ENCODE measurements at regions not wholly inside any gene's neighbourhood (a gene's known extent, or its start where the extent isn't known, plus 50 kb on each side); places are given as distances from the start of the nearest gene placed in this dataset.

DNA sequence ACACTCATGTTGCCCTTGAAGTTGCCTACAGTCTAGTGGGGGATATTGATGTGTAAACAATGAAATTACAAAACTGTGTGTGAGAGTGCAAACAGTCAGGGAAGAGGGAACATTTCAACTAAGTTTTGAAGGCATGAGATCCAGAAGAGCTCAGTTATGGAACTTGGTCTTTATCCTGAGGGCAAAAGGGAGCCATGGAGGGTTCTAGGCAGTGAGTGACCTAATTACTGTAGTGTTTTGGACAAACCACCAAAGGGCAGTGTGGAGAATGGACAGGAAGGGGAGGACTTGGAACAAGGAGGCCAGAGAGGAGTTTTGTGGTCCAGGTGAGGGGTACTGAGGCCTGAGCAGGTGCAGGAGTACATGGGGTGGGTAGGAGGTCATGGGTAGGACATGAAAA is 143.7 kb upstream of the SMIM23 start:
- no peak overlapping the region for H3K4me3 ChIP-seq (ENCODE audit: low read depth in 1 of 2, low read length in 1 of 2)
- TF ChIP-seq, protein P1, sequence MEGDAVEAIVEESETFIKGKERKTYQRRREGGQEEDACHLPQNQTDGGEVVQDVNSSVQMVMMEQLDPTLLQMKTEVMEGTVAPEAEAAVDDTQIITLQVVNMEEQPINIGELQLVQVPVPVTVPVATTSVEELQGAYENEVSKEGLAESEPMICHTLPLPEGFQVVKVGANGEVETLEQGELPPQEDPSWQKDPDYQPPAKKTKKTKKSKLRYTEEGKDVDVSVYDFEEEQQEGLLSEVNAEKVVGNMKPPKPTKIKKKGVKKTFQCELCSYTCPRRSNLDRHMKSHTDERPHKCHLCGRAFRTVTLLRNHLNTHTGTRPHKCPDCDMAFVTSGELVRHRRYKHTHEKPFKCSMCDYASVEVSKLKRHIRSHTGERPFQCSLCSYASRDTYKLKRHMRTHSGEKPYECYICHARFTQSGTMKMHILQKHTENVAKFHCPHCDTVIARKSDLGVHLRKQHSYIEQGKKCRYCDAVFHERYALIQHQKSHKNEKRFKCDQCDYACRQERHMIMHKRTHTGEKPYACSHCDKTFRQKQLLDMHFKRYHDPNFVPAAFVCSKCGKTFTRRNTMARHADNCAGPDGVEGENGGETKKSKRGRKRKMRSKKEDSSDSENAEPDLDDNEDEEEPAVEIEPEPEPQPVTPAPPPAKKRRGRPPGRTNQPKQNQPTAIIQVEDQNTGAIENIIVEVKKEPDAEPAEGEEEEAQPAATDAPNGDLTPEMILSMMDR (IDR thresholded peaks at IDR 0.05) = no peak
- peaks cover 0 to 2% of the 10 kb centered on the region in 2 experiments for H3K4me1 ChIP-seq (ENCODE audit: control insufficient read depth in 1 of 2, insufficient read depth in 1 of 2, low read depth in 1 of 2, low read length in 1 of 2)
- no peaks in the 10 kb centered on the region for H3K36me3 ChIP-seq
- H3K27ac ChIP-seq = no peak overlapping the region
- no peaks in the 10 kb centered on the region for H3K9me3 ChIP-seq
- no peaks in the 10 kb centered on the region for H3K27me3 ChIP-seq

DNA sequence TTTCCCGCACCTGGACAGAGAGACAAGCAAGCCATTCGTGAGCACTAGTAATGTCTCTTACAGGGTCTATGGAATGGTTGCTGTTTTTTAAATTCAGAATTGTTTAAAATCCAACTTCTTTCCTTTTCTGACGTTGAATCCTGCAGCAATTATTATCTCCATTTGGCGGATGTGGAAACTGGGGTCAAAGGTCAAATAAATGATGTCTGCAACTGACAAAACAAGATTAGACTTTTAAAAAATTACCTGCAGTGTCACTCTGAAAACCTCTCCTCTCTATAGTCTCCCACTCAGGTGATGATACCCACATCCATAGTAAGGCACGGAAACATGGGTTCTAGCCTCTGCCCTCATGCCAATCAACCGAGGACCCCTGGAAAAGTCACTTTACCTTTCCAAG is 142.7 kb upstream of the SMIM23 start:
- TF ChIP-seq, protein P1 (IDR thresholded peaks at IDR 0.05) = no peak
- no peak overlapping the region for H3K4me3 ChIP-seq (ENCODE audit: low read depth in 1 of 2, low read length in 1 of 2)

DNA sequence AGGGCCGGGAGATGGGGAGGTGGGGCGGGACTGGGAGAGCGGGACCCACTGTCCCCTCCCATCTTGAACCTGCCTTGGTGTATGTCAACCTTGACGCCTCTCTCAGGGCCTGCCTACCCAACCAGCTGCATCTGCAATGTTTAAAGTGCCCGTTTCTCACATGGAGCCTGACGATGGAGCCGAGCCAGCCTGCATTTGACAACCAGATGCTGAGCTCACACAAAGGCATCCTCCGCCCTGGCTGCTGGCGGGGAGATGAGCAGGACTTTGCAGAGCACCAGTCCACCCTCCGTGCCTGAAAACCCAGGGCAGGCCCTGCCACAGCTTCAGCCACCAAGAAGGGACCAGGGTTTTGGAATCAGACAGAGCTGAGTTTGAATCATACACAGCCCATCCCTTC is 141.1 kb upstream of the SMIM23 start:
- Histone ChIP-seq H3K4me3 (ENCODE audit: low read depth in 1 of 2, low read length in 1 of 2) (no peak overlapping the region), H3K27ac (no peak overlapping the region), H3K9me3 (no peaks in the 10 kb centered on the region), H3K36me3 (no peaks in the 10 kb centered on the region), H3K27me3 (no peaks in the 10 kb centered on the region), H3K4me1 (ENCODE audit: control insufficient read depth in 1 of 2, insufficient read depth in 1 of 2, low read depth in 1 of 2, low read length in 1 of 2) (no peaks in the 10 kb centered on the region)
- TF ChIP-seq, protein P1 (IDR thresholded peaks at IDR 0.05) = no peak

More for the DNA sequence above, 142.7 kb upstream of the SMIM23 start:
- Histone ChIP-seq H3K4me1 (ENCODE audit: control insufficient read depth in 1 of 2, insufficient read depth in 1 of 2, low read depth in 1 of 2, low read length in 1 of 2) (no peaks in the 10 kb centered on the region), H3K36me3 (no peaks in the 10 kb centered on the region), H3K27ac (no peak overlapping the region), H3K9me3 (no peaks in the 10 kb centered on the region), H3K27me3 (no peaks in the 10 kb centered on the region)

DNA sequence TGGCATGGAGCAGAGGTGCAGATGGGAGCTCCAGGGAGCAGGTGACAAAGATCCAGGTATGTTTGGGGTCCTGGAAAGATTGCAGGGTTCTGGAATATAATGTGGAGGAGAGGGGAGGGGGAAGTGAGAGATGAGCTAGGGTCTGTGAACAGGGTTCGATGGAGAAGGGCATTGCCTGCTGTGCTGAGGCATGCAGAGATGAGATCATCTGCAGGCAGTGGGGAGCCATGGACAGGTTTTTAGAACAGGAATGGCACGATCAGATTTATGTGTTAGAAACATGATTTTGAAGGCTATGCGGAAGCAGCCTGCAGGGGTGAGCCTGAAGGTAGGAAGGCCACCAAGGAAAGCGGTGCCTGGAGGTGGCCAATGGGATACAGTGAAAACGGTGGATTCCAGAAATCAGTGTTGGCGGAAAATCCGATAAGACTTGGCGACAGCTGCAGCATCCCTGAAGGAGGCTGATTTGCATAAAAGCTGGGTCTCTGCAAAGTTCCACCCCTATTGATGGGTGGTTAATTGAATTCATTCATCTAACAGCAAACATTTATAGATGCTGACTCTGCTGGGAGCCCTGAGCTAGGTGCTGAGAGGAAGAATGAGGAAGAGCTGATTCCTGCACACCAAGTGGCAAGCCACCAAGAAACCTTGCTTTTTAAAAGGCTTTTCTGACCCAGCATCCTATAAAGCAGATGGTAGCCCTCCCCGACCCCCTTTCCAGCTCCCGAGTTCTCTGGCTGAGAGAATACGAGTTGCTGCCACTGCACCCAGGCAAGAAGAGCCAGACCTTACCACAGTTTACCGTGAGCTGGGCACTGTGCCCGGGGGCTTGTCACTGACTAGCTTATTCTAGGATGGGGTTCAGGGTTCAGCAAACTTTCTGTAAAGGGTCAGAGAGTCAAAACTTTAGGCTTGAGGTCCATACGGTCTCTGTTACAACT is 139.2 kb upstream of the SMIM23 start:
- Histone ChIP-seq H3K9me3 (no peaks in the 10 kb centered on the region), H3K27me3 (no peaks in the 10 kb centered on the region), H3K4me1 (ENCODE audit: control insufficient read depth in 1 of 2, insufficient read depth in 1 of 2, low read depth in 1 of 2, low read length in 1 of 2) (no peaks in the 10 kb centered on the region), H3K36me3 (no peaks in the 10 kb centered on the region), H3K4me3 (ENCODE audit: low read depth in 1 of 2, low read length in 1 of 2) (no peak overlapping the region), H3K27ac (no peak overlapping the region)
- TF ChIP-seq, protein P1 (IDR thresholded peaks at IDR 0.05) = no peak

DNA sequence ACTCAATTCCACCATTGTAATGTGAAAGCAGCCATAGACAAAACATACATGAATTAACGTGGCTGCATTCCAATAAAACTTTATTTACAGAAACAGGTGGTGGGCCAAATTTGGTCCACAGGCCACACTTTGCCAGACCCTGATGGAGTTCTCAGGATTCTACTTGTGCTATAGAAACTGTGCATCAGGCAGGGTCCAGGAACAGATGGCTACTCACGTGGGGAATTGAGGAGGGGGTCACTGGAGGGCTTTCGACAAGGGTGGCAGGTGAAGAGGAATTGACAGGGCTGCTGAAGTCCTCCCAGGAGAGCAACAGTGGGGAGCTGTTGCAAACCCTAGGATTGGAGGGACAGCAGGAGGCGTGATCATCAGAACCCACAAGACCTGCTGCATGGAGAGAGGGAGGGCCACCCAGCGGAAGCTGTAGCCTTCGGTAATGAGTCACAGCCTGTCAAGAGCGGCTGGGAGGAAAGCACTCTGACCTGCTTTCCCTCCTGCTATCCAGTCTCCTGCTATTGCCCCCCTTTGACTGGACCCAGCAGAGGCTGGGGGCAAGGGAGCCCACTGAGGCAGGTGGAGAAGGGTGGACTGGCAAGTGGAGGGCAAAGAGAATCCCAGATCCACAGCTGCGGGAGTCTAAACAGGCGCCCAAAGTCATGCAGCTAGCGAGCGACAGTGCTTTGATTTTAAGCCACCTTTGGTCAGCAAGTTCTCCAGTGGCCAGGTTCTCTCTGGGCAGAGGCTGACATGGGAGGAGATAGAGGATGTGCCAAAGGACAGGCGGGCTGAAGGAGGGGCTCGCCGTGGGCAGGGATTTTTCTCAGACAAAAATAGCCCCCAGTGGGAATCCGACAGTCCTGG is 138.3 kb upstream of the SMIM23 start:
- H3K4me1 ChIP-seq (ENCODE audit: control insufficient read depth in 1 of 2, insufficient read depth in 1 of 2, low read depth in 1 of 2, low read length in 1 of 2) = no peaks in the 10 kb centered on the region
- no peak overlapping the region for H3K4me3 ChIP-seq (ENCODE audit: low read depth in 1 of 2, low read length in 1 of 2)
- H3K9me3 ChIP-seq = no peaks in the 10 kb centered on the region
- H3K27me3 ChIP-seq = no peaks in the 10 kb centered on the region
- TF ChIP-seq, protein P1 (IDR thresholded peaks at IDR 0.05) = no peak
- H3K27ac ChIP-seq = no peak overlapping the region
- no peaks in the 10 kb centered on the region for H3K36me3 ChIP-seq
